Erythroblast (primary cell): ENCODE measurements at regions not wholly inside any gene's neighbourhood (a gene's known extent, or its start where the extent isn't known, plus 50 kb on each side); places are given as distances from the start of the nearest gene placed in this dataset.

Experiments
- DNase-seq, 2 experiments: peaks; one replicate each; lab custom pipeline; 2025; lab: John Stamatoyannopoulos, UW
- GATA1 ChIP-seq: IDR thresholded peaks from 2 replicates; pipeline ENCODE4 v1.6.1; 2011; ENCODE audit warnings: low read depth, mild to moderate bottlenecking, control low read depth, low read length, moderate library complexity
- POLR2A ChIP-seq: IDR thresholded peaks from 2 replicates; pipeline ENCODE4 v1.6.1; 2011; ENCODE audit warnings: mild to moderate bottlenecking, low read length

GRCh38 chr11:128055576-128056217 is 531.7 kb downstream of the ETS1 start:
- DNase-seq = no peak
- no peak for TF ChIP-seq GATA1
- TF ChIP-seq POLR2A = no peak

- DNase-seq = no peak
- no peak for TF ChIP-seq GATA1
- no peak for TF ChIP-seq POLR2A
These were observed 533.1 kb downstream of the ETS1 start for GRCh38 chr11:128053981-128054931.

GRCh38 chr11:128052912-128053641 is 534.3 kb downstream of the ETS1 start:
- no peak for TF ChIP-seq POLR2A
- no peak for TF ChIP-seq GATA1
- DNase-seq = no peak

GRCh38 chr11:128048121-128048520 is 539.2 kb downstream of the ETS1 start:
- no peak for DNase-seq
- TF ChIP-seq GATA1 (no peak), POLR2A (no peak)

GRCh38 chr11:128047026-128047425 is 540.3 kb downstream of the ETS1 start:
- no peak for DNase-seq
- TF ChIP-seq POLR2A (no peak), GATA1 (no peak)

- TF ChIP-seq GATA1 = no peak
- no peak for TF ChIP-seq POLR2A
- no peak for DNase-seq
These were observed 541.1 kb downstream of the ETS1 start for GRCh38 chr11:128046213-128046612.

- TF ChIP-seq GATA1 (no peak), POLR2A (no peak)
- no peak for DNase-seq
These were observed 542.1 kb downstream of the ETS1 start for GRCh38 chr11:128045094-128045725.

- TF ChIP-seq POLR2A (no peak), GATA1 (no peak)
- DNase-seq = no peak
These were observed 545.0 kb downstream of the ETS1 start for GRCh38 chr11:128042290-128042751.

GRCh38 chr11:128040603-128041002 is 546.8 kb downstream of the ETS1 start:
- DNase-seq = no peak
- TF ChIP-seq GATA1 (no peak), POLR2A (no peak)

GRCh38 chr11:128039140-128040021 is 548.0 kb downstream of the ETS1 start:
- TF ChIP-seq POLR2A (no peak), GATA1 (no peak)
- DNase-seq = no peak

GRCh38 chr11:128036556-128037093 is 550.7 kb downstream of the ETS1 start:
- DNase-seq = no peak
- TF ChIP-seq GATA1 (no peak), POLR2A (no peak)

- DNase-seq = no peak
- TF ChIP-seq POLR2A = no peak
- TF ChIP-seq GATA1 = no peak
These were observed 551.4 kb downstream of the ETS1 start for GRCh38 chr11:128036006-128036405.

- DNase-seq = peak; percentile 36 to 63
These were observed 555.7 kb downstream of the ETS1 start for GRCh38 chr11:128031538-128032134.
